GM18907 (cell line): ENCODE measurements at regions not wholly inside any gene's neighbourhood (a gene's known extent, or its start where the extent isn't known, plus 50 kb on each side); places are given as distances from the start of the nearest gene placed in this dataset.

Experiments used
- ATAC-seq: cut with Tn5 transposase; IDR thresholded peaks from one replicate; pipeline ENCODE4 v1.9.1; 2021; ENCODE audit warnings: mild to moderate bottlenecking, moderate library complexity; ENCODE audit not compliant: unreplicated experiment

GRCh38 chr13:22372261-22372660 is 701.4 kb downstream of the FGF9 start:
- no peak for ATAC-seq

- ATAC-seq = no peak
Measured at GRCh38 chr13:22375151-22375550, 704.3 kb downstream of the FGF9 start.

- no peak for ATAC-seq
Measured at GRCh38 chr13:22387899-22388298, 717.0 kb downstream of the FGF9 start.

- no peak for ATAC-seq
Measured at GRCh38 chr13:22399801-22400420, 729.0 kb downstream of the FGF9 start.

GRCh38 chr13:22402682-22403081 is 731.8 kb downstream of the FGF9 start:
- ATAC-seq = no peak

GRCh38 chr13:22403144-22403543 is 732.3 kb downstream of the FGF9 start:
- no peak for ATAC-seq

- ATAC-seq = no peak
Measured at GRCh38 chr13:22405891-22406290, 735.0 kb downstream of the FGF9 start.

GRCh38 chr13:22412452-22412851 is 741.6 kb downstream of the FGF9 start:
- ATAC-seq = no peak

GRCh38 chr13:22422023-22422422 is 751.1 kb downstream of the FGF9 start:
- ATAC-seq = no peak

- no peak for ATAC-seq
Measured at GRCh38 chr13:22422712-22423111, 751.8 kb downstream of the FGF9 start.

GRCh38 chr13:22423261-22423660 is 752.4 kb downstream of the FGF9 start:
- ATAC-seq = no peak

- no peak for ATAC-seq
Measured at GRCh38 chr13:22425087-22425486, 754.2 kb downstream of the FGF9 start.

GRCh38 chr13:22427066-22427465 is 753.7 kb upstream of the SGCG start:
- no peak for ATAC-seq

- ATAC-seq = no peak
Measured at GRCh38 chr13:22427783-22428182, 753.0 kb upstream of the SGCG start.

GRCh38 chr13:22428188-22428828 is 752.5 kb upstream of the SGCG start:
- ATAC-seq = no peak

- no peak for ATAC-seq
Measured at GRCh38 chr13:22432690-22433089, 748.1 kb upstream of the SGCG start.

GRCh38 chr13:22447132-22447886 is 733.5 kb upstream of the SGCG start:
- ATAC-seq = no peak

- ATAC-seq = no peak
Measured at GRCh38 chr13:22449251-22449650, 731.5 kb upstream of the SGCG start.

- ATAC-seq = no peak
Measured at GRCh38 chr13:22451327-22451741, 729.4 kb upstream of the SGCG start.

GRCh38 chr13:22454586-22454985 is 726.2 kb upstream of the SGCG start:
- no peak for ATAC-seq

GRCh38 chr13:22455036-22455435 is 725.7 kb upstream of the SGCG start:
- no peak for ATAC-seq

- ATAC-seq = no peak
Measured at GRCh38 chr13:22461854-22462490, 718.8 kb upstream of the SGCG start.
